Right renal pelvis (tissue), 4 donors: ENCODE measurements at regions not wholly inside any gene's neighbourhood (a gene's known extent, or its start where the extent isn't known, plus 50 kb on each side); places are given as distances from the start of the nearest gene placed in this dataset.
A peak's percentile ranks its signal among the peaks of the same experiment; 100 is the strongest.

Experiments
- DNase-seq, 4 donors: peaks; one replicate each; pipeline ENCODE4 v3.0.0-alpha.2; 2013; ENCODE audit warnings: low read depth in 4 of 4, low spot score in 3 of 4, missing footprints in 1 of 4

DNA sequence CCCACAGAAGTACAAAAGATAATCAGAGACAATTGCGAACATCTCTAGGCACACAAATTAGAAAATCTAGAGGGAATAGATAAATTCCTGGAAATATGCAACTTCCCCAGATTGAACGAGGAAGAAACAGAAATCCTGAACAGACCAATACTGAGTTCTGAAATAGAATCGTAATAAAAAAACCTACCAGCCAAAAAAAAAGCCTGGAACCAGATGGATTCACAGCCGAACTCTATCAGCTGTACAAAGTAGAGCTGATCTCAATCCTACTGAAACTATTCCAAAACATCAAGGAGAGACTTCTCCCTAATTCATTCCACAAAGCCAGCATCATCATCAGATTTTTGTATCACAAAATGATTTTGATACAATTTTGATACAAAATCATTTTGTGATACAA lies 206.4 kb downstream of the REEP3 start:
- no peak for DNase-seq

DNA sequence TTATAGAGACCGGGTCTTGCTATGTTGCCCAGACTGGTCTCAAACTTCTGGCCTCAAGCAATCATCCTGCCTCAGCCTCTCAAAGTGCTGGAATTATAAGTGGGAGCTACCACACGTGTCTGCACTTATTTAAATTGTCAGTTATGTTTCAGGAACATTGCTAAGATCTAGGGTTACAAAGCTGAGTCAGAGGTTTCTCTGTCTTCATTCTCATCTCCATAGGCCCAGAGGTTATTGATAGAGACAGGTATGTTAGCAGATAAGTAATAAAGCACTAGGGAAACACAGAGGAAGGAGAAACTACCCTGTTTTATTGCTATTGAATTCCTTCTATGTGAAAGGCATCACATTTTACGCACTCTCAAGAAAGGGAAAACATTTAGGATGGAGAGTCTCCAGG lies 214.1 kb downstream of the REEP3 start:
- no peak for DNase-seq

DNA sequence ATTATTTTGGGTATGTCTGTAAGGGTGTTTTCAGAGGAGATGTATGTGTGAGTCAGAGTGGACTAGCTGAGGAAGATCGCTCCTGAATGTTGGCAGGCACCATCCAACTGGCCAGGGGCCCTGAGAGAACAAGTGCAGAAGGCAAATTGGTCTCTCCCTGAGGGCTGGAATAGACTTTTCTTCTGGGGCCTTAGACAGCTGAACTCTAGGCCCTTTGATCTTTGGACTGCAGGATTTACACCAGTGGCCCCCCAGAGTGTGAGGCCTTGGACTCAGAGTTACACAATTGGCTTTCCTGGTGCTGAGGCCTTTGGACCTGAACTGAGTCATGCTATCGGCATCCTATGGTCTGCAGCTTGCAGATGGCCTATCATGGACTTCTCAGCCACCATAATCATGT lies 217.2 kb downstream of the REEP3 start:
- DNase-seq: no peak

- DNase-seq: no peak
These were observed 223.1 kb downstream of the REEP3 start for GRCh38 chr10:63744060-63744941.

- no peak for DNase-seq
These were observed 228.7 kb downstream of the REEP3 start for GRCh38 chr10:63749915-63750314.

GRCh38 chr10:63751836-63752235 lies 230.6 kb downstream of the REEP3 start:
- no peak for DNase-seq

- DNase-seq: no peak
These were observed 231.1 kb downstream of the REEP3 start for GRCh38 chr10:63752318-63752717.

DNA sequence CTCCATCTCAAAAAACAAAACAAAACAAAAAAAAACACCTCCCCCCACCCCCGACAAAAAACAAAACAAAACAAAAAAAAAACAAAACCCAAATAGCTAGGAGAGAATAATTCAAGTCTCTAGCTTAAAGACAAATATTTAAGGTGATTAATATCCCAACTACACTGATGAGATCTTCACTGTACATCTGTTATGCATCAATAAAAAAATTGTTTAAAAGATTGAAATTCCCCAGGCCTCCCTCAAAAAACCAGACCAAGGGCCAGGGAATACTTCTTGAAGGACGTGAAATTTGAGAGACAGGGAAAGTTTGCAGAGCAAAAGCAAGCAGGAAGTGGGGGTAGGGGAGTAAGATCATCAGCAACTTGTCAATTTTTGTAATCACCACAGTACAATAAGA lies 232.6 kb downstream of the REEP3 start:
- no peak for DNase-seq

GRCh38 chr10:63755441-63755840 lies 234.2 kb downstream of the REEP3 start:
- DNase-seq: no peak

- no peak for DNase-seq
These were observed 235.9 kb downstream of the REEP3 start for GRCh38 chr10:63757067-63757466.

GRCh38 chr10:63758080-63758479 lies 236.9 kb downstream of the REEP3 start:
- no peak for DNase-seq

GRCh38 chr10:63759335-63759734 lies 238.1 kb downstream of the REEP3 start:
- DNase-seq: no peak

DNA sequence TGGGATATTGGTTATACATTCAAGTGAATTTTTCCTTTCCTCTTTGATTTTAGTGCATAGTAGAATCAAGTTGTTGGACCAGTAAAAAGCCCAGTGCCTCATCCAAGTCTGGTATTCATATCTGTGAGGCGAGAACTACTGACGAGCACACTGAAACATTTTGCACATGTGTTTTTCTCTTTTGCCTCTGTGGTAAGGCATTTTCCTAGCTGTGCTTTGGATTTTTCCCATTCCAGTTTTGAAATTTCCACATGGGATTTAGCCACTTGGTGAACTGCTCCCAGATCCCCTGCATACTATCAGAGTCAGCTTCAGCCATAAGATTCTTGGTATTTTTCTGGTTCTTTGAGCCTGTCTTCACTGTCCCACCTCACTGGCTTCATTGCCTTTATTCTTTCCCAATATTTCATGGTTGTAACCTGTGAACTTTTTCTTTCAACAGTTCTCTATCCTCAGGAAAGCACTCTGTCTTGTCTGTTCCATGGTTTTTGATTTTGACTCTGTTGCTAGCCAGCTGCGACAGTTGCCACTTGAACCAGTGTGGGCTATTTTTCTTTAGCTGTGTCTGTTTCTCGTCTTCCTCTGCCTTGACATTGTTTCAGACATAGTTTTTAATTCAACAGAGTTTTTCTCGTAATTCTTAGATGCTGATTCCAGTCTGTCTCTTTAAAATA lies 239.0 kb downstream of the REEP3 start:
- no peak for DNase-seq

GRCh38 chr10:63760708-63761047 lies 239.5 kb downstream of the REEP3 start:
- DNase-seq: no peak

- DNase-seq: no peak
These were observed 240.0 kb downstream of the REEP3 start for GRCh38 chr10:63761243-63761642.

DNA sequence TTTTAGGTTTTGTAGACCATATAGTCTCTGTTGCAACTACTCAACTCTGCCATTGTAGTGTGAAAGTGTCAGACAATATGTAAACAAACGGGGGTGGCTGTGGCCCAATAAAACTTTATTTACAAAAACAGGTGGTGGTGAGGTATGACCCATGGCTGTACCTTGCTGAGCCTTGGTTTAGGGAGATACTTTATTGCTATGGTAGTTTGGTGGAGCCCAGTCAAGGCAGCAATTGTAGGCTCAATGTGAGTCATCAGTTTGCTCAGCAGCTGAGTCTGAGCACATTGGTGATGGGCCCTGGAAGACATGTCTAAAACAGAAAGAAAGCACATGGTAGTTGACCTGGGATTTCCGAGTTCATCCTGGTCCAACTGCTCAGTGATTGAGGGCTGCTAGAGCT lies 242.5 kb downstream of the REEP3 start:
- no peak for DNase-seq

DNA sequence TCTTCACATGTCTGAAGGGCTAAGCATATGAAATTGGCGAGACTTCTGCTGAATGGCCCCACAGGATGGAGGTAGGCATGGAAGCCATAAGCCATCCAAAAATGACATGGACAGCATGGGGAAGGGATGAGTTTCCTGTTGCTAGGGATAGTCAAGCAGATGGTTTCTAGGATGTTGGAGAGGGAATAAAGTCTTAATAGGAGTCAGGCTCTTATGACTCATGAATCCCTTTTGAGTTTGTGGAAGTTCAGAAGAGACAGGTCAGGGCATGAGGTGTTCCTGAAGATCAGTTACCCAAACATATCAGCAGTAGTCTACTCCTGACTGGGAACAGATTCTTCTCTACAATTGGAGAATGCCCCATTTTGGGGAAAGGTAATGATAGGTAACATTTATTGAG lies 243.9 kb downstream of the REEP3 start:
- DNase-seq: no peak

GRCh38 chr10:63766745-63767137 lies 245.5 kb downstream of the REEP3 start:
- DNase-seq: peak in 3 of 4 donors; percentile 22 to 47 (median 27)

DNA sequence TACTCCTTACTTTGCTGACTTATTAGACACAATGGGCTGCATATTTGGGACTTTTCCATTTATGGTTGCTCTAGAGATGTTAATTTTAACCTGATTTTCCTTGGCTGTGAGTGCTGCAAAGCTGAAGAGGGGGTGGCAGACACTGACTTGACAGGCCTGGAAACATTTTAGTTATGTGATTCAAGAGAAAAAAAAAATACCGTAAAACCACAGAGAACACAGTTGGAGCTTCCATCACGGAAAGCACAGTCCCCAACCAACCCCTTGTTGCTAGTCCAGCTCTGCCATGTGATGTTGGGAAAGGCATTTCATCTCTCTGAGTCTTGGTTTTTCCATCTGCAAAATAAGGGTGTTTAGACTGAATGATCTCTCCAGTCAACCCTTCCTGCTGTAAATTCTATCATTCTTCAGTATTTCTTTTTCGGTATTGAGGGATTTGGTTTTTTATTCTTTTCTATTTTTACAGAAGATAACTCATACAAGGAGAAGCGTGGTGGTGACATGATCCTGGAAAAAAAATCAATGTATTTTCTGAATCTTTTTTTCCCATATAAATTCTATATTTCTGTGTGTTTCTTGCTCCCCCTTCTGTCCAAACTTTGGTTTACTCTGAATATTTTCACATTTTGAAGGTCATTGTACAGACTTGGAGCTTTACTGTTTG lies 246.1 kb downstream of the REEP3 start:
- peak in 2 of 4 donors; percentile 19 to 24 for DNase-seq

- DNase-seq: no peak
These were observed 248.2 kb downstream of the REEP3 start for GRCh38 chr10:63769367-63769766.

DNA sequence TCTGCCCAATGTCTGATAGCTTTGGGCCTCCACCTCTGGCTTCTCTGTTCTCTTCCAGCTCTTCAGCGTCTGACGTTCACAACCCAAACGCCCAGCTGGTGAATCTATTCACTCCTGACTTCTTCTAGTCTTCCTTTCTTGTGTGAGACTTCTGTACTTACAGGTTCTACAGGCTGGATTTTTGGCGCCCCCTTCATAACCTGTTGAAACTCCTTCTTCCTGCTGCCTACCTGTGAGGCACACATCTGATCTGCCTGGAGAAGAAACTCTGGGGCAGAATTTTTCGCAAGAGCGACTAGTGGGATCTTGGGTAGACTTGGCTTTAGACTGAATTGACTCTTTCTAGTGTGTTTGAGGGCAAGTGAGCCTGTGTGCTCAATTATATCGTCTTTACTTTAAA lies 249.3 kb downstream of the REEP3 start:
- DNase-seq: no peak

DNA sequence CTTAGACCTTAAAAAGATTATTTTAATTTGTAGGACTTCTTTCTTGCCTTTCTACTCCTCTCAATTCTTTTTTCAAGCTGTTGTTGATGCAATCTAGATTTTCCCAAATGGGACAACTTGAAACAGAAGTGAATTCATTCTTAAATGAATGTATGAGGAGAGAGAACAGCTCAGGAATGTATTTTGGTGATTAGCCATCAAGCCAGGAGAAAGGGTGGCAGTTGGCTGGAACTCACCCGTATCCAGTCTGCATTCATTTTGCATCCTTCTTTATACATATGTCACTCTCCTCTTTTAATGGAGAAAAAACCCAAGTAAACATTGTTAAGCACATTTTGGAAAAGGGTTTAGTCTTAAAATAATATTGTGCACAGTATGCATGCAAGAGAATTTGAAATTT lies 251.3 kb downstream of the REEP3 start:
- DNase-seq: no peak
